A673 (cell line): ENCODE measurements at regions not wholly inside any gene's neighbourhood (a gene's known extent, or its start where the extent isn't known, plus 50 kb on each side); places are given as distances from the start of the nearest gene placed in this dataset.

Source experiments
- BruUV-seq: library from RNA; stranded (reverse); fragments of 400-500 nt; replicated peaks from 2 replicates; lab custom pipeline; 2021; lab: Mats Ljungman, UMichigan
- CTCF ChIA-PET: fragments of 300-600 bp; sonication (Branson Sonifier 250); formaldehyde crosslinking; loops from one replicate; lab custom pipeline; 2022; ENCODE audit warnings: antibody characterized with exemption; lab: Charles Lee
- POLR2A ChIA-PET: fragments of 300-600 bp; sonication (Branson Sonifier 250); formaldehyde crosslinking; loops from one replicate; lab custom pipeline; 2022; ENCODE audit warnings: antibody characterized with exemption; ENCODE audit not compliant: low non-redundant PET; lab: Charles Lee
- DNase-seq: peaks from one replicate; pipeline ENCODE4 v3.0.0-alpha.2; 2015; ENCODE audit warnings: low spot score
- H3K27ac ChIP-seq: fragments of 200-600 bp; sonication (generic); 2 replicates; pipeline ENCODE4 v1.5.1; 2016; ENCODE audit warnings: mixed run types, low read depth, mild to moderate bottlenecking, mixed read lengths, antibody characterized with exemption, low read length; ENCODE audit not compliant: poor library complexity, severe bottlenecking
- H3K27me3 ChIP-seq: fragments of 200-600 bp; sonication (generic); replicated peaks from 2 replicates; pipeline ENCODE4 v1.6.1; 2017; ENCODE audit warnings: mixed run types, low read depth, mild to moderate bottlenecking, mixed read lengths, antibody characterized with exemption, low read length; ENCODE audit not compliant: insufficient read depth, poor library complexity
- H3K36me3 ChIP-seq: fragments of 200-600 bp; sonication (generic); 2 replicates; pipeline ENCODE4 v1.6.1; 2016; ENCODE audit warnings: mixed run types, mild to moderate bottlenecking, mixed read lengths, antibody characterized with exemption, low read length; ENCODE audit not compliant: insufficient read depth, poor library complexity, severe bottlenecking
- H3K4me1 ChIP-seq: fragments of 200-600 bp; sonication (generic); 2 replicates; pipeline ENCODE4 v1.6.1; 2017; ENCODE audit warnings: mixed run types, mild to moderate bottlenecking, mixed read lengths, antibody characterized with exemption, low read length; ENCODE audit not compliant: insufficient read depth, poor library complexity, severe bottlenecking
- H3K4me3 ChIP-seq: fragments of 200-600 bp; sonication (generic); 2 replicates; pipeline ENCODE4 v1.5.1; 2016; ENCODE audit warnings: low read depth, mixed run types, mild to moderate bottlenecking, mixed read lengths, low read length; ENCODE audit not compliant: poor library complexity, severe bottlenecking
- H3K9me3 ChIP-seq: fragments of 200-600 bp; sonication (generic); 2 replicates; pipeline ENCODE4 v1.6.1; 2016; ENCODE audit warnings: mixed run types, low read depth, mild to moderate bottlenecking, mixed read lengths, antibody characterized with exemption, low read length; ENCODE audit not compliant: poor library complexity, severe bottlenecking
- EZH2 ChIP-seq: fragments of 200-600 bp; sonication (generic); IDR thresholded peaks from 2 replicates; pipeline ENCODE4 v1.6.1; 2017; ENCODE audit warnings: borderline replicate concordance, low read depth, mild to moderate bottlenecking, mixed read lengths, antibody characterized with exemption, low read length; ENCODE audit not compliant: poor library complexity, severe bottlenecking
- intact Hi-C: fragments of 100-400 bp; cut with micrococcal nuclease; formaldehyde crosslinking; loops from one replicate; pipeline ENCODE4 v1.10.0; 2022; ENCODE audit not compliant: unreplicated experiment
- TF ChIP-seq, protein P1 (sequence below): fragments of 300-800, 200-600 bp; sonication (generic); conservative IDR thresholded peaks from 2 replicates; pipeline ENCODE4 v1.5.1; 2017; ENCODE audit warnings: low read depth, mild to moderate bottlenecking, antibody characterized with exemption, low read length, moderate library complexity, mixed read lengths

DNA sequence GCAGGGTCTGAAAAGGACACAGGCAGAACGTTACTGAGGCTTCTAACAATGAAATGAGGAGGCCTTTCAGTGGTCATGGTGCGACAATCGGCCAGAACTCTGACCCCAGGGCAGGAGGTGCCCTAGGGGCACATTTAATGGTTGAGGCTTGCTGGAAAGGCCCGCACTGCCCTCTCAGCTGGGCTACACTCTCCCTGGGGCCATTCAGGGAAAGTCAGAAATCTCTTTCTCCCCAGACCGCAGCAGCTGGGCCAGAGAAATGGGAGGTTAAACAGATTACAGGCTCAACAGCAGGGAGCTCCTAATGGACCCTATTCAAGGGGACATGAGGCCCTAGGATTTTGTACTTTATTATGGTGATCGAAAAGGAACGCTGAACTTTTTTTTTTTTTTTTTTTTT lies 85.6 kb upstream of the FGFR2 start:
- BruUV-seq: no TSS peak
- intact Hi-C loops: no loop called here
- peaks cover 47% of the 10 kb centered on the region for H3K27me3 ChIP-seq
- no peaks in the 10 kb centered on the region for H3K36me3 ChIP-seq
- H3K4me1 ChIP-seq: no peaks in the 10 kb centered on the region
- H3K27ac ChIP-seq: no peak overlapping the region
- H3K4me3 ChIP-seq: no peak overlapping the region
- DNase-seq: no peak
- no peak for TF ChIP-seq EZH2
- TF ChIP-seq, protein P1, sequence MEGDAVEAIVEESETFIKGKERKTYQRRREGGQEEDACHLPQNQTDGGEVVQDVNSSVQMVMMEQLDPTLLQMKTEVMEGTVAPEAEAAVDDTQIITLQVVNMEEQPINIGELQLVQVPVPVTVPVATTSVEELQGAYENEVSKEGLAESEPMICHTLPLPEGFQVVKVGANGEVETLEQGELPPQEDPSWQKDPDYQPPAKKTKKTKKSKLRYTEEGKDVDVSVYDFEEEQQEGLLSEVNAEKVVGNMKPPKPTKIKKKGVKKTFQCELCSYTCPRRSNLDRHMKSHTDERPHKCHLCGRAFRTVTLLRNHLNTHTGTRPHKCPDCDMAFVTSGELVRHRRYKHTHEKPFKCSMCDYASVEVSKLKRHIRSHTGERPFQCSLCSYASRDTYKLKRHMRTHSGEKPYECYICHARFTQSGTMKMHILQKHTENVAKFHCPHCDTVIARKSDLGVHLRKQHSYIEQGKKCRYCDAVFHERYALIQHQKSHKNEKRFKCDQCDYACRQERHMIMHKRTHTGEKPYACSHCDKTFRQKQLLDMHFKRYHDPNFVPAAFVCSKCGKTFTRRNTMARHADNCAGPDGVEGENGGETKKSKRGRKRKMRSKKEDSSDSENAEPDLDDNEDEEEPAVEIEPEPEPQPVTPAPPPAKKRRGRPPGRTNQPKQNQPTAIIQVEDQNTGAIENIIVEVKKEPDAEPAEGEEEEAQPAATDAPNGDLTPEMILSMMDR: no peak
- CTCF ChIA-PET: no interaction called here
- H3K9me3 ChIP-seq: no peaks in the 10 kb centered on the region
- POLR2A ChIA-PET: no interaction called here

DNA sequence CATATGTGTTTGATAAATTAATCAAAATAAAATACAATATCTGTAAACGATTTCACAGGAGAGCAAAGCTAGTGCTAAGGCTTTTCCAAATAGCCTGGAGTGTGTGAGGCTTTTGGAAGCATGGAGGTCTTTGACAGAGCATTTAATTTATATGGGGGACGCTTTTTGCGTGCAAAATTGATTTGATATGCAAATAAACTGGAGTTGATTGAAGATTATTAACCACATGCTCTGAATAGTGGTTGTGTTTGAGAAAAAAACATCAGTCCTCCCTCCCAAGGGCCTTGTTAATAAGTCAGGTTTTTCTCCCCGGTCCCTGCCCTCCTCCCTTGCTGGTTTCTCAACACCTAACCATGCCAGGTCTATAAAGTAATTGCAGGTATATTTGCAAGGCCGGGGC lies 85.1 kb upstream of the FGFR2 start:
- Histone ChIP-seq H3K27ac (no peak overlapping the region), H3K9me3 (no peaks in the 10 kb centered on the region), H3K4me1 (no peaks in the 10 kb centered on the region), H3K27me3 (peaks cover 43% of the 10 kb centered on the region), H3K36me3 (no peaks in the 10 kb centered on the region), H3K4me3 (no peak overlapping the region)
- BruUV-seq: no TSS peak
- DNase-seq: no peak
- ChIA-PET CTCF (no interaction called here), POLR2A (no interaction called here)
- no peak for TF ChIP-seq EZH2
- TF ChIP-seq, protein P1: no peak
- intact Hi-C loops: no loop called here

DNA sequence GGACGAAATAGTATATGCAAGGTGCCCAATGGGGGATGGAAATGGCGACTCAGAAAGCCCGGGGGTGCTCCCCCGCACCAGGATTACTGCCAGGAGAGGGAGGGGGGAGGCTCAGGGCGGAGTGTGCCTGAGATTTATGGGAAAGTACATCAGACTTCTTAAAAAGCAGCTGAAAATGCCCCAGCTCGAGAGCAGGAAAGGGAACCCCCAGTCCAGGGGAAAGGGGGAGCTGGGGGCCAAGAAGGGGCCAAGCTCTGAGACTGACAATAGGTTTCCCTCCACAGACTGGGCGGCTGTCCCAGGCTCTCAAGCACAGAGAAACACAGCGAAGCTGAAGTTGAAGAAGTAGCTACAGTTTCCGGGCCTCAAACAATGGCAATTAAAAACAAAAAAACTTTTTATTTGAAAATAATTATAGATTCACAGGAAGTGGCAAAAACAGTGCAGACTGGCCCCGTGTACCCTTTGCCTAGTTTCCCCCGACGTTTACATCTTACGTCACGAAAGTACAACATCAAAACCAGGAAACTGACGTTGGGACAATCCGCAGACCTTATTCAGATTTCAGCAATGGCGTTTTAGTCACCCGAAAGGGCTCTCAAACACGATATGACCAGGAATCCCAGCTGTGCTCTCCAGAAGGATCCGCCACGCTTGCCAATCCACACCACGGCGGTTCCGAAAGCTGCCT lies 83.9 kb upstream of the FGFR2 start:
- TF ChIP-seq, protein P1: no peak
- no peak for TF ChIP-seq EZH2

More for the DNA sequence above, 83.9 kb upstream of the FGFR2 start:
- CTCF ChIA-PET: no interaction called here
- Histone ChIP-seq H3K4me3 (no peak overlapping the region), H3K27ac (no peak overlapping the region), H3K36me3 (no peaks in the 10 kb centered on the region), H3K27me3 (peaks cover 30% of the 10 kb centered on the region), H3K4me1 (no peaks in the 10 kb centered on the region), H3K9me3 (no peaks in the 10 kb centered on the region)
- BruUV-seq: no TSS peak
- POLR2A ChIA-PET: no interaction called here
- intact Hi-C loops: no loop called here
- no peak for DNase-seq
